ENCODE measurements at regions not wholly inside any gene's neighbourhood (a gene's known extent, or its start where the extent isn't known, plus 50 kb on each side); places are given as distances from the start of the nearest gene placed in this dataset.

DNA sequence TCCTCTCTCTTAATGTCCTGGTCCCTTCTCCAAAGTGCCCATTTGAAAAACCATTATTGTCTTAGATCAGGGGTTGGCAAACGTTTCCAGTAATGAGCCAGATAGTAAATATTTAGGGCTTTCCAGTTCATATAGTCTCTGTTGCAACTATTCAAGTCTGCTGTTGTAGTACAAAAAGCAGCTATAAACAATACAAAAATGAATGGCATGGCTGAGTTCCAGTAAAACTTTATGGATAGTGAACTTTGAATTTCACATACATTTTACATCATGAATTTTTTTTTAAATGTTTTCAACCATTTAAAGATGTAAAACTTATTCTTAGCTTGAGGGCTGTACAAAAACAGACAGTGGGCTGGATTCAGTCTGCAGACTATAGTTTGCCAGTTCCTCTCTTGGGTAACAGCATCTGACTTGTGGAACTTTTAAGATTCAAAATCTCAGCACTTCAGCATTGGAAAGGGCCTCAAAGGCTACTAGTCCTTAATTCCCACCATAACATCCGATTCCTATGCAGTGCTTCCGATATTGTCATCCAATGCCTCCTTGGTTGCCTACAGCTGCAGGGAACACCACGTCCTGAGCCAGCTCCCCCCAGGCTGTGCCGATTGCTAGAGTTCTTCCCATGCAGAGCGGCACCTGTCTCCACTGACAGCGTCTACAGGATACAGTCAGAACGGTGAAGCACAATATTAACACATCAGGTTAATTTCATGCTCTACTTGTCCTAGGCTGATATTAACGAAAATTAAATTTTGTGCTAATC lies 65.6 kb upstream of the E2F8 start:
- H3K4me3 ChIP-seq (ENCODE audit: low read depth, low read length), result no peak overlapping the region

DNA sequence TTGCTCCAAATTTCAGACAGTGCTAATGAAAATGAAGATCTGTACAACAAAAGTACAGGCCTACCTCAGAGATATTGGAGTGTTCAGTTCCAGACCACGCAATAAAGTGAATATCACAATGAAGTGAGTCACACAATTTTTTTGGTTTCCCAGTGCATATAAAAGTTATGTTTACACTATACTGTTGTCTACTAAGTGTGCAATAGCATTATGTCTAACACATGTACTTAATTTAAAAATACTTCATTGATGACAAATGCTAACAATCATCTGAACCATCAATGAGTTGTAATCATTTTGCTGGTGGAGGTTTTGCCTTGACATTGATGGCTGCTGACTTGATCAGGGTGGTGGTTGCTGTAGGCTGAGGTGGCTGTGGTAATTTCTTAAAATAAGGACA lies 60.6 kb upstream of the E2F8 start:
- H3K4me3 ChIP-seq (ENCODE audit: low read depth, low read length), result no peak overlapping the region

DNA sequence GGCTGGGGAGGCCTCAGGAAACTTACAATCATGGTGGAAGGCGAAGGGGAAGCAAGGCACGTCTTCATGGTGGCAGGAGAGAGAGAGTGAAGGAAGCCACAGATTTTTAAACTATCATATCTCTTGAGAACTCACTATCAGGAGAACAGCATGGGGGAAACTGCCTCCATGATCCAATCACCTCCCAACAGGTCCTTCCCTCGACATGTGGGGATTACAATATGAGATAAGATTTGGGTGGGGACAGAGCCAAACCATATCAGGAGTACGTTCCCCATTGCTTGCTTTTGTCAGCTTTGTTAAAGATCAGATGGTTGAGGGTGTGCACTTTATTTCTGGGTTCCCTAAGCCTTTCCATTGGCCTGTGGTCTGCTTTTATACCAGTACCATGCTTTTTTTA lies 53.7 kb upstream of the E2F8 start:
- no peak overlapping the region for H3K4me3 ChIP-seq (ENCODE audit: low read depth, low read length)

DNA sequence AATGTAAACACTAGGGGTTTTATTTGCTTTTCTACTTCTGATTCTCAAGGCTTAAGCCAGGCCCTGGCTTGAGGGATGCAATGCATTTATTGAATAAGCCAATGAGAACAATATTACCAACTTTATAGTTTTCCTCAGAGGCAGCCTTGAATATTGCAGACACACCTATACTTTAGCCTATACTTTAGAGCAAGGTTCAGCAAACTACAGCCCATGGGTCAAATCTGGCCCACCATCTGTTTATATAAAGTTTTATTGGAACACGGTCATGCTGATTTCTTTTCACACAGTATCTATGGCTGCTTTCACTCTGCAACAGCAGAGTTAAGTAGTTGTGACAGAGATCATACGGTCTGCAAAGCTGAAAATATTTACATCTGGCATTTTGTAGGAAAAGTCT lies 50.3 kb upstream of the E2F8 start:
- H3K4me3 ChIP-seq (ENCODE audit: low read depth, low read length), result no peak overlapping the region

Data from iPS-11a (cell line).